Left ventricle myocardium inferior (tissue), 1 donor: ENCODE measurements at regions not wholly inside any gene's neighbourhood (a gene's known extent, or its start where the extent isn't known, plus 50 kb on each side); places are given as distances from the start of the nearest gene placed in this dataset.
A peak's percentile ranks its signal among the peaks of the same experiment; 100 is the strongest.

Experiments used
- DNase-seq: peaks from one replicate; pipeline ENCODE4 v3.0.0-alpha.2; 2020
- H3K27ac ChIP-seq: fragments of 200-600 bp; replicated peaks from 2 replicates; pipeline ENCODE4 v1.8.0; 2021
- H3K27me3 ChIP-seq: fragments of 200-600 bp; 2 replicates; pipeline ENCODE4 v1.8.0; 2021; ENCODE audit warnings: low read depth
- H3K36me3 ChIP-seq: fragments of 200-600 bp; 2 replicates; pipeline ENCODE4 v1.8.0; 2021
- H3K4me1 ChIP-seq: fragments of 200-600 bp; 2 replicates; pipeline ENCODE4 v1.8.0; 2021
- H3K4me3 ChIP-seq: fragments of 200-600 bp; 2 replicates; pipeline ENCODE4 v1.8.0; 2021; ENCODE audit warnings: mild to moderate bottlenecking, moderate library complexity
- H3K9me3 ChIP-seq: fragments of 200-600 bp; replicated peaks from 2 replicates; pipeline ENCODE4 v1.8.0; 2021
- CTCF ChIP-seq: fragments of 200-600 bp; IDR thresholded peaks from 2 replicates; pipeline ENCODE4 v1.8.0; 2021; ENCODE audit warnings: antibody characterized with exemption, mild to moderate bottlenecking, borderline replicate concordance
- intact Hi-C: fragments of 100-400 bp; cut with micrococcal nuclease; formaldehyde crosslinking; loops from one replicate; pipeline ENCODE4 v1.11.0; 2022
- donor health status: DM: no; HTN: yes; CAD: no; lungs with severe emphysema.

GRCh38 chr5:81853030-81853357 is 102.1 kb upstream of the SSBP2 start:
- Histone ChIP-seq H3K4me3 (peak overlapping the region; percentile 68), H3K9me3 (no peaks in the 10 kb centered on the region), H3K36me3 (no peaks in the 10 kb centered on the region), H3K27me3 (no peaks in the 10 kb centered on the region), H3K27ac (peak overlapping the region; percentile 99), H3K4me1 (peaks cover 89% of the 10 kb centered on the region)
- intact Hi-C loops = loop anchor here (5.0 to 10.0 kb wide), 2 partner anchors 122 to 346 kb away; partner anchors contain the start of gene ATG10
- no peak for DNase-seq
- TF ChIP-seq CTCF = no peak

DNA sequence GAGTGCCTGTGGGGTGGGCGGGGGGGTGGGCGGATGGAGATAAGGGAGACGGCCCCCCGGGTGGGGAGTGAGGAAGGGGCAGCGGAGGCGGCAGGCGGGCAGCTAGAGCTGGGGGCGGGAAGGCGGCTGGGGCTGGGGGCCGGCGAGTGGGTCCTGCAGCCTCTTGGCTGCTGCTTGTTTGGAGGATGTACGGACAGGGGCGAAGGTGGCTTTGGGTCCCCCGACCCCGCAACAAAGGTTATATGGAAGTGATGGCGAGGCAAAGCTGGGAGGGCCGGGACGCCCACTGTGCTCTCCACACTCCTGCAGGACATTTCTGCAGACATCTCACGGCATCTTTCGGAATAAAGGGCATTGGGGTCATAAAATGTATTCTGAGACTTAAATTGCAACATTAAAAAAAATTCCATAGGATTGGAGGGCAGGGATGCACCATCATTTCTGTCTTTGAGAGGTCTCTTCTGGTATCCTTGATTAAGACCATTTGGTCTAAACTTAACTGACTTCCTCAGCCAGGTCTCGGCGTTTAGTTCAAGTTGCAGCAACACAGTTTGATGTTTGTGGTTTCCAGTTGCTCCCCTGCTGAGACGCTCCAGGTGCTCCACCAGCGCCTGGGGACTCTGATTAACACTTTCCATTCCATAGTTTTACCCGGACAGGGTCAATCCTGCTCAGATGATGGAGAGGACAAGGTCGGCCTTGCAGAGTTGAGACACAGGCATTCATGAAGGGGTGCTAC is 101.6 kb upstream of the SSBP2 start:
- DNase-seq = peak; percentile 21
- Histone ChIP-seq H3K27ac (peak overlapping the region; percentile 99), H3K27me3 (no peaks in the 10 kb centered on the region), H3K4me3 (peak overlapping the region; percentile 68), H3K4me1 (peaks cover 89% of the 10 kb centered on the region), H3K9me3 (no peaks in the 10 kb centered on the region), H3K36me3 (no peaks in the 10 kb centered on the region)
- no peak for TF ChIP-seq CTCF
- intact Hi-C loops = loop anchor here (5.0 to 10.0 kb wide), 2 partner anchors 122 to 345 kb away; partner anchors contain the start of gene ATG10

DNA sequence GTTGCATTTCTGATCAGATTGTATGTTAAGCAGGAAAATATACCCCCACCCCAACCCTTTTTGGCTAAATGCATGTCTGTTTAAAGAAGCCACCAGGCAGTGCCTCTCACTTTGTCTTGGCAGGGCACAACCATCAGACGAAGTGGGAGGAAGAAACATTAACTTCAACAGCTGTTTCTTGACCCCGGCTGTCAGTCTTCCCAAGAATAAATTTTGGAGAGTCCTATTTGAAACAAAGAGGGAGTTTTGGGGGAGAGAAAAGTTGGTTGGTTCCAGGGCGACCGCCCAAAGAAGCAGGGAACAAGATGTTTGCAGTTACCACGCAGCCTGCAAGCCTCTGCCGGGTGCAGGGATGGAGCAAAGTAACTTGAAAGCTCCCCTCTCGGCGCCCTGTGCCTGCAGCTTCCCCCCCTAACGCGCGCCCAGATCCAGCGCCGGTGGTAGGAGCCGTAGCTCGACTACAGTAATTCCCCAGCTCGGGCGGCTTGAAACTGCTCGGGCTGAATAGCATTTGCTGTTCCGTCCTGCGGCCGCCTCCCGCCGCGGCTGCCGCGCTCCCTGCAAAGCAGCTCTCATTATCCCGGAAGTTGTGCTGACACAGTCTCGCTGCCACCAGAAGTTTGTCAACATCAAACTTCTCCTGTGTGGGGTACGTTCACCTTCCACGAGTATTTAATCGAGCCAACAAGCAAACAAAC is 100.7 kb upstream of the SSBP2 start:
- peaks cover 82% of the 10 kb centered on the region for H3K4me1 ChIP-seq
- peak overlapping the region; percentile 68 for H3K4me3 ChIP-seq
- intact Hi-C loops = loop anchor here (5.0 to 10.0 kb wide), 2 partner anchors 123 to 344 kb away; partner anchors contain the start of gene ATG10
- H3K27me3 ChIP-seq = no peaks in the 10 kb centered on the region
- H3K36me3 ChIP-seq = no peaks in the 10 kb centered on the region
- DNase-seq = peak; percentile 98
- TF ChIP-seq CTCF = no peak
- H3K9me3 ChIP-seq = no peaks in the 10 kb centered on the region
- H3K27ac ChIP-seq = peak overlapping the region; percentile 99

GRCh38 chr5:81850501-81851357 is 99.8 kb upstream of the SSBP2 start:
- Histone ChIP-seq H3K27ac (peak overlapping the region; percentile 99), H3K27me3 (no peaks in the 10 kb centered on the region), H3K9me3 (no peaks in the 10 kb centered on the region), H3K4me3 (peak overlapping the region; percentile 68), H3K4me1 (peaks cover 73% of the 10 kb centered on the region), H3K36me3 (no peaks in the 10 kb centered on the region)
- DNase-seq = no peak
- no peak for TF ChIP-seq CTCF
- intact Hi-C loops = loop anchor here (5.0 to 10.0 kb wide), 2 partner anchors 124 to 343 kb away; partner anchors contain the start of gene ATG10

GRCh38 chr5:81849770-81850367 is 99.0 kb upstream of the SSBP2 start:
- no peaks in the 10 kb centered on the region for H3K9me3 ChIP-seq
- H3K4me1 ChIP-seq = peaks cover 65% of the 10 kb centered on the region
- no peak overlapping the region for H3K4me3 ChIP-seq
- no peak for DNase-seq
- no peaks in the 10 kb centered on the region for H3K27me3 ChIP-seq
- TF ChIP-seq CTCF = no peak
- intact Hi-C loops = loop anchor here (5.0 to 10.0 kb wide), 3 partner anchors 63 to 343 kb away; partner anchors contain the start of gene ATG10
- no peaks in the 10 kb centered on the region for H3K36me3 ChIP-seq
- peak overlapping the region; percentile 99 for H3K27ac ChIP-seq
